ENCODE measurements at regions not wholly inside any gene's neighbourhood (a gene's known extent, or its start where the extent isn't known, plus 50 kb on each side); places are given as distances from the start of the nearest gene placed in this dataset.

GRCh38 chr9:1267581-1267980 is 217.4 kb downstream of the DMRT2 start:
- no peaks in the 10 kb centered on the region for H3K9me2 ChIP-seq (replicated peaks; ENCODE audit: low read length)
- POLR2A ChIA-PET (ENCODE audit: unreplicated experiment), result no interaction called here
- H3K27ac ChIP-seq (ENCODE audit: low read length), result no peak overlapping the region
- TF ChIP-seq EZH2 (IDR thresholded peaks at IDR 0.05; ENCODE audit: low read length, unreplicated experiment), result no peak
- no peak for TF ChIP-seq EZH2phosphoT487 (IDR thresholded peaks at IDR 0.05; ENCODE audit: borderline replicate concordance, low read length)
- TF ChIP-seq CTCF (conservative IDR thresholded peaks at IDR 0.05; ENCODE audit: low read depth, low read length), result no peak
- no peaks in the 10 kb centered on the region for H4K20me1 ChIP-seq (ENCODE audit: low read length)
- no TSS peak for BruUV-seq (replicated peaks)
- CTCF ChIA-PET, result no interaction called here
- H2AFZ ChIP-seq (ENCODE audit: low read length), result no peak overlapping the region
- H3F3A ChIP-seq (ENCODE audit: low read length, unreplicated experiment), result no peaks in the 10 kb centered on the region
- H3K36me3 ChIP-seq (ENCODE audit: low read depth, low read length), result no peaks in the 10 kb centered on the region
- H3K4me1 ChIP-seq (ENCODE audit: insufficient read depth, low read length), result no peaks in the 10 kb centered on the region
- intact Hi-C loops (cut with micrococcal nuclease), result no loop called here
- H3K27me3 ChIP-seq (ENCODE audit: low read length), result no peaks in the 10 kb centered on the region
- peak; percentile 46 for DNase-seq
- no peak overlapping the region for H3K9ac ChIP-seq (ENCODE audit: low read length)
- no peaks in the 10 kb centered on the region for H3K9me3 ChIP-seq (ENCODE audit: low read length)
- no peak overlapping the region for H3K4me3 ChIP-seq (ENCODE audit: low read length)
- no peak overlapping the region for H3K4me2 ChIP-seq (ENCODE audit: low read length)
- ATAC-seq, result peak; percentile 40; the same call in 1 of the 2 replicates
- no peaks in the 10 kb centered on the region for H3K79me2 ChIP-seq (ENCODE audit: low read length)

GRCh38 chr9:1269533-1270315 is 219.6 kb downstream of the DMRT2 start:
- no peaks in the 10 kb centered on the region for H3K27me3 ChIP-seq (ENCODE audit: low read length)
- DNase-seq (no peak), ATAC-seq (no peak)
- no peaks in the 10 kb centered on the region for H4K20me1 ChIP-seq (ENCODE audit: low read length)
- no TSS peak for BruUV-seq (replicated peaks)
- H3K27ac ChIP-seq (ENCODE audit: low read length), result no peak overlapping the region
- no peak overlapping the region for H3K4me2 ChIP-seq (ENCODE audit: low read length)
- H3K4me3 ChIP-seq (ENCODE audit: low read length), result no peak overlapping the region
- H3K9me2 ChIP-seq (replicated peaks; ENCODE audit: low read length), result no peaks in the 10 kb centered on the region
- no peaks in the 10 kb centered on the region for H3K36me3 ChIP-seq (ENCODE audit: low read depth, low read length)
- TF ChIP-seq EZH2 (IDR thresholded peaks at IDR 0.05; ENCODE audit: low read length, unreplicated experiment), result no peak
- TF ChIP-seq EZH2phosphoT487 (IDR thresholded peaks at IDR 0.05; ENCODE audit: borderline replicate concordance, low read length), result no peak
- TF ChIP-seq CTCF (conservative IDR thresholded peaks at IDR 0.05; ENCODE audit: low read depth, low read length), result no peak
- POLR2A ChIA-PET (ENCODE audit: unreplicated experiment), result no interaction called here
- CTCF ChIA-PET, result no interaction called here
- no peaks in the 10 kb centered on the region; the same call in 1 of the 2 replicates for H3K4me1 ChIP-seq (ENCODE audit: insufficient read depth, low read length)
- no peak overlapping the region for H2AFZ ChIP-seq (ENCODE audit: low read length)
- no peaks in the 10 kb centered on the region for H3K79me2 ChIP-seq (ENCODE audit: low read length)
- no peaks in the 10 kb centered on the region for H3K9me3 ChIP-seq (ENCODE audit: low read length)
- H3F3A ChIP-seq (ENCODE audit: low read length, unreplicated experiment), result no peaks in the 10 kb centered on the region
- no peak overlapping the region for H3K9ac ChIP-seq (ENCODE audit: low read length)
- intact Hi-C loops (cut with micrococcal nuclease), result no loop called here

DNA sequence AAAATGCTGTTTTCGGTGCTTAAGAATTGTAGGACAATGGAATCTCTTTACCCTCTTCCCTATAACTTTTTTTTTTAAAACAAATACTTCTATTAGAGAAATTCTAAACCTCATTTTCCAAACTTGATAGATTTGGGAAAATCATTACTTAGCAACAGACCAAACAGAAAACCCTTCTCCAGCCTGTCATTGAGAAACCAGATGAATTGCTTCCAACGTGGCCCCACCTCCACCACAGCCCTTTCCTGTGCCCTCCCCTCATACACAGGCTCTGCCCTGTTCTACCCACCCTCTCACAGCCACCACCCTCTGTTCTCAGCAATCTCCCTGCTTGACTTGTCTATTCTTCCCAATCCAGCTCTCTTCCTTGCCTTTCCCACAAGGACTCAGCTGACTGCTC is 221.2 kb downstream of the DMRT2 start:
- BruUV-seq (replicated peaks), result no TSS peak
- TF ChIP-seq EZH2phosphoT487 (IDR thresholded peaks at IDR 0.05; ENCODE audit: borderline replicate concordance, low read length), result no peak
- no peak for TF ChIP-seq CTCF (conservative IDR thresholded peaks at IDR 0.05; ENCODE audit: low read depth, low read length)
- no peak for TF ChIP-seq EZH2 (IDR thresholded peaks at IDR 0.05; ENCODE audit: low read length, unreplicated experiment)

More for the DNA sequence above, 221.2 kb downstream of the DMRT2 start:
- intact Hi-C loops (cut with micrococcal nuclease), result no loop called here
- H2AFZ ChIP-seq (ENCODE audit: low read length), result no peak overlapping the region
- no peaks in the 10 kb centered on the region for H3K9me2 ChIP-seq (replicated peaks; ENCODE audit: low read length)
- H3K27ac ChIP-seq (ENCODE audit: low read length), result no peak overlapping the region
- POLR2A ChIA-PET (ENCODE audit: unreplicated experiment), result no interaction called here
- H3K36me3 ChIP-seq (ENCODE audit: low read depth, low read length), result no peaks in the 10 kb centered on the region
- H3K9ac ChIP-seq (ENCODE audit: low read length), result no peak overlapping the region
- H4K20me1 ChIP-seq (ENCODE audit: low read length), result no peaks in the 10 kb centered on the region
- DNase-seq (no peak), ATAC-seq (no peak)
- no peaks in the 10 kb centered on the region for H3K9me3 ChIP-seq (ENCODE audit: low read length)
- CTCF ChIA-PET, result no interaction called here
- no peak overlapping the region for H3K4me3 ChIP-seq (ENCODE audit: low read length)
- H3K27me3 ChIP-seq (ENCODE audit: low read length), result no peaks in the 10 kb centered on the region
- H3K79me2 ChIP-seq (ENCODE audit: low read length), result no peaks in the 10 kb centered on the region
- no peak overlapping the region for H3K4me2 ChIP-seq (ENCODE audit: low read length)
- H3K4me1 ChIP-seq (ENCODE audit: insufficient read depth, low read length), result no peaks in the 10 kb centered on the region; the same call in 1 of the 2 replicates
- no peaks in the 10 kb centered on the region for H3F3A ChIP-seq (ENCODE audit: low read length, unreplicated experiment)
